Neural cell (in vitro differentiated cells): ENCODE measurements at regions not wholly inside any gene's neighbourhood (a gene's known extent, or its start where the extent isn't known, plus 50 kb on each side); places are given as distances from the start of the nearest gene placed in this dataset.
"Not testable (repeated sequence)": the region's sequence is repeated elsewhere in the genome, so short reads cannot be mapped to it uniquely, and the experiment has no call there.

ENCODE experiments used
- H2AFZ ChIP-seq: fragments of 200-600, 300-800 bp; sonication (generic), shearing (Covaris generic); 2 replicates; pipeline ENCODE4 v1.6.0; 2014; ENCODE audit warnings: low read depth, mild to moderate bottlenecking, antibody characterized with exemption, low read length, moderate library complexity
- H3F3A ChIP-seq: fragments of 200-600 bp; shearing (Covaris generic); 2 replicates; pipeline ENCODE4 v1.6.1; 2016; ENCODE audit warnings: mild to moderate bottlenecking, moderate library complexity, mixed read lengths, antibody characterized with exemption, low read length; ENCODE audit not compliant: insufficient read depth, poor library complexity, severe bottlenecking
- H3K27ac ChIP-seq: fragments of 200-600, 300-800 bp; sonication (generic), shearing (Covaris generic); 2 replicates; pipeline ENCODE4 v1.5.1; 2014; ENCODE audit warnings: mild to moderate bottlenecking, low read length, moderate library complexity
- H3K27me3 ChIP-seq: fragments of 300-800, 200-600 bp; sonication (generic), shearing (Covaris generic); 2 replicates; pipeline ENCODE4 v1.6.0; 2014; ENCODE audit warnings: mild to moderate bottlenecking, low read depth, low read length, moderate library complexity; ENCODE audit not compliant: insufficient read depth
- H3K36me3 ChIP-seq: fragments of 300-800, 200-600 bp; sonication (generic), shearing (Covaris generic); 2 replicates; pipeline ENCODE4 v1.5.1; 2014; ENCODE audit warnings: mild to moderate bottlenecking, antibody characterized with exemption, low read length, moderate library complexity; ENCODE audit not compliant: insufficient read depth
- H3K4me2 ChIP-seq: fragments of 300-800, 200-600 bp; sonication (generic), shearing (Covaris generic); 2 replicates; pipeline ENCODE4 v1.6.0; 2014; ENCODE audit warnings: mild to moderate bottlenecking, low read length
- H3K4me3 ChIP-seq: fragments of 300-800, 200-600 bp; sonication (generic), shearing (Covaris generic); 2 replicates; pipeline ENCODE4 v1.5.1; 2014; ENCODE audit warnings: mild to moderate bottlenecking, low read length, moderate library complexity
- H3K79me2 ChIP-seq: fragments of 200-600 bp; shearing (Covaris generic); replicated peaks from 2 replicates; pipeline ENCODE4 v1.6.0; 2014; ENCODE audit warnings: mild to moderate bottlenecking, low read length, moderate library complexity; ENCODE audit not compliant: insufficient read depth
- H3K9ac ChIP-seq: fragments of 300-800, 200-600 bp; sonication (generic), shearing (Covaris generic); 2 replicates; pipeline ENCODE4 v1.6.1; 2016; ENCODE audit warnings: mild to moderate bottlenecking, low read length, mixed read lengths
- H3K9me2 ChIP-seq: fragments of 200-600 bp; shearing (Covaris generic); 2 replicates; pipeline ENCODE4 v1.6.1; 2016; ENCODE audit warnings: mild to moderate bottlenecking, low read length, mixed read lengths; ENCODE audit not compliant: insufficient read depth
- H3K9me3 ChIP-seq: fragments of 200-600, 300-800 bp; sonication (generic), shearing (Covaris generic); 2 replicates; pipeline ENCODE4 v1.6.1; 2016; ENCODE audit warnings: mild to moderate bottlenecking, mixed run types, low read length, moderate library complexity, mixed read lengths
- H4K20me1 ChIP-seq: fragments of 200-600 bp; shearing (Covaris generic); 2 replicates; pipeline ENCODE4 v1.6.1; 2016; ENCODE audit warnings: mild to moderate bottlenecking, mixed run types; ENCODE audit not compliant: insufficient read depth
- CTCF ChIP-seq: fragments of 450-650 bp; IDR thresholded peaks from 2 replicates; pipeline ENCODE4 v1.5.1; 2014; ENCODE audit warnings: antibody characterized with exemption, mild to moderate bottlenecking, moderate library complexity; ENCODE audit not compliant: poor library complexity, severe bottlenecking
- EP300 ChIP-seq: fragments of 450-650 bp; conservative IDR thresholded peaks from 2 replicates; pipeline ENCODE4 v1.6.1; 2014; ENCODE audit warnings: antibody characterized with exemption, mild to moderate bottlenecking, moderate library complexity; ENCODE audit not compliant: poor library complexity, severe bottlenecking
- EZH2 ChIP-seq: fragments of 200-600, 300-800 bp; shearing (Covaris generic), sonication (generic); IDR thresholded peaks from 2 replicates; pipeline ENCODE4 v1.6.1; 2014; ENCODE audit warnings: antibody characterized with exemption, low read length, borderline replicate concordance, mild to moderate bottlenecking; ENCODE audit not compliant: insufficient read depth, poor library complexity, severe bottlenecking
- MXI1 ChIP-seq: fragments of 450-650 bp; conservative IDR thresholded peaks from 2 replicates; pipeline ENCODE4 v1.6.1; 2014; ENCODE audit warnings: antibody characterized with exemption, mild to moderate bottlenecking; ENCODE audit not compliant: poor library complexity, severe bottlenecking
- POLR2AphosphoS5 ChIP-seq: IDR thresholded peaks from 2 replicates; pipeline ENCODE4 v1.6.1; 2012
- RAD21 ChIP-seq: fragments of 450-650 bp; conservative IDR thresholded peaks from 2 replicates; pipeline ENCODE4 v1.6.1; 2014; ENCODE audit warnings: antibody characterized with exemption, mild to moderate bottlenecking, moderate library complexity
- REST ChIP-seq: IDR thresholded peaks from 2 replicates; pipeline ENCODE4 v1.6.1; 2012; ENCODE audit warnings: borderline replicate concordance
- SMC3 ChIP-seq: fragments of 450-650 bp; conservative IDR thresholded peaks from 2 replicates; pipeline ENCODE4 v1.6.1; 2014; ENCODE audit warnings: antibody characterized with exemption, mild to moderate bottlenecking, moderate library complexity; ENCODE audit not compliant: poor library complexity
- TAF1 ChIP-seq: IDR thresholded peaks from 2 replicates; pipeline ENCODE4 v1.6.1; 2012; ENCODE audit warnings: low read depth

- H3K9me2 ChIP-seq, H3K27me3 ChIP-seq, H2AFZ ChIP-seq, H3K9ac ChIP-seq, H3K79me2 ChIP-seq, H3K36me3 ChIP-seq, H3K4me3 ChIP-seq, H3K27ac ChIP-seq, H3K9me3 ChIP-seq, H3F3A ChIP-seq, H4K20me1 ChIP-seq, H3K4me2 ChIP-seq: not testable (repeated sequence)
Observed at GRCh38 chr13:76821222-76821621, 65.0 kb downstream of the KCTD12 start.

- Histone ChIP-seq H3K4me3 (no peak overlapping the region), H3K27me3 (no peaks in the 10 kb centered on the region), H3F3A (no peaks in the 10 kb centered on the region), H3K9me2 (no peaks in the 10 kb centered on the region), H3K79me2 (no peaks in the 10 kb centered on the region), H3K27ac (no peak overlapping the region), H3K9me3 (no peaks in the 10 kb centered on the region), H3K9ac (no peak overlapping the region), H2AFZ (no peak overlapping the region), H3K36me3 (no peaks in the 10 kb centered on the region), H4K20me1 (no peaks in the 10 kb centered on the region), H3K4me2 (no peak overlapping the region)
- no peak for TF ChIP-seq REST
- no peak for TF ChIP-seq CTCF
- TF ChIP-seq POLR2AphosphoS5, result no peak
- no peak for TF ChIP-seq RAD21
- TF ChIP-seq MXI1, result no peak
- no peak for TF ChIP-seq TAF1
- no peak for TF ChIP-seq EZH2
- no peak for TF ChIP-seq SMC3
- TF ChIP-seq EP300, result no peak
Observed at GRCh38 chr13:76820759-76821158, 65.4 kb downstream of the KCTD12 start.

- Histone ChIP-seq H3K4me2 (no peak overlapping the region), H3K27ac (no peak overlapping the region), H4K20me1 (no peaks in the 10 kb centered on the region), H3K36me3 (no peaks in the 10 kb centered on the region), H3F3A (no peaks in the 10 kb centered on the region), H3K9ac (no peak overlapping the region), H3K9me3 (no peaks in the 10 kb centered on the region), H2AFZ (no peak overlapping the region), H3K27me3 (no peaks in the 10 kb centered on the region), H3K79me2 (no peaks in the 10 kb centered on the region), H3K9me2 (no peaks in the 10 kb centered on the region), H3K4me3 (no peak overlapping the region)
- TF ChIP-seq TAF1, result no peak
- no peak for TF ChIP-seq EP300
- TF ChIP-seq MXI1, result no peak
- TF ChIP-seq RAD21, result no peak
- no peak for TF ChIP-seq SMC3
- TF ChIP-seq EZH2, result no peak
- no peak for TF ChIP-seq REST
- TF ChIP-seq POLR2AphosphoS5, result no peak
- no peak for TF ChIP-seq CTCF
Observed at GRCh38 chr13:76816394-76816793, 69.8 kb downstream of the KCTD12 start.
